ENCODE measurements at regions not wholly inside any gene's neighbourhood (a gene's known extent, or its start where the extent isn't known, plus 50 kb on each side); places are given as distances from the start of the nearest gene placed in this dataset.

DNA sequence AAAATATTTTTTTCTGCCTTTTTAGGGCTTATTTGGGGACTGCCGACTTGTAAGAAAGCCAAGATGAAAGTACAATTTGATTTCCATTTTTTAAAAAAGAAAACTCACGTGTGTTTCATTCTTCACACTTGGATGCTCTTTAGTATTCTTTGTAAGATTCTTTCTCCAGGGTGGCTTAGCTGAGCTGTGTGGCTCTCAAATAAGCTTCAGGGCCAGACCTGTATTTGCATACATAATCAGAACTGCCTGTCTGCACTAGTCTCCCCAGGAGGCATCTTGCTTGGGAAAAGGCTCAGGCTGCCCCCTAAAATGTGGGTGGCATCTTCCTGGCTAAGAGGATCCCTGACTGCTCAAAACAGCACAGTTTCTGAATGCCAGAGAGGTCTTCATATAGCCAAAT, 498.4 kb downstream of the MID1IP1 start:
- TF ChIP-seq, protein P1, sequence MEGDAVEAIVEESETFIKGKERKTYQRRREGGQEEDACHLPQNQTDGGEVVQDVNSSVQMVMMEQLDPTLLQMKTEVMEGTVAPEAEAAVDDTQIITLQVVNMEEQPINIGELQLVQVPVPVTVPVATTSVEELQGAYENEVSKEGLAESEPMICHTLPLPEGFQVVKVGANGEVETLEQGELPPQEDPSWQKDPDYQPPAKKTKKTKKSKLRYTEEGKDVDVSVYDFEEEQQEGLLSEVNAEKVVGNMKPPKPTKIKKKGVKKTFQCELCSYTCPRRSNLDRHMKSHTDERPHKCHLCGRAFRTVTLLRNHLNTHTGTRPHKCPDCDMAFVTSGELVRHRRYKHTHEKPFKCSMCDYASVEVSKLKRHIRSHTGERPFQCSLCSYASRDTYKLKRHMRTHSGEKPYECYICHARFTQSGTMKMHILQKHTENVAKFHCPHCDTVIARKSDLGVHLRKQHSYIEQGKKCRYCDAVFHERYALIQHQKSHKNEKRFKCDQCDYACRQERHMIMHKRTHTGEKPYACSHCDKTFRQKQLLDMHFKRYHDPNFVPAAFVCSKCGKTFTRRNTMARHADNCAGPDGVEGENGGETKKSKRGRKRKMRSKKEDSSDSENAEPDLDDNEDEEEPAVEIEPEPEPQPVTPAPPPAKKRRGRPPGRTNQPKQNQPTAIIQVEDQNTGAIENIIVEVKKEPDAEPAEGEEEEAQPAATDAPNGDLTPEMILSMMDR (conservative IDR thresholded peaks at IDR 0.05; ENCODE audit: low read depth, low read length), result no peak
- TF ChIP-seq EZH2 (IDR thresholded peaks at IDR 0.05; ENCODE audit: low read length, unreplicated experiment), result no peak
- TF ChIP-seq EZH2phosphoT487 (IDR thresholded peaks at IDR 0.05; ENCODE audit: borderline replicate concordance, low read length), result no peak
